Spleen (tissue), 7 donors: ENCODE measurements at regions not wholly inside any gene's neighbourhood (a gene's known extent, or its start where the extent isn't known, plus 50 kb on each side); places are given as distances from the start of the nearest gene placed in this dataset.

Source experiments
- POLR2A ChIP-seq, 3 donors: fragments of 450-650 bp; IDR thresholded peaks; one replicate each; pipeline ENCODE4 v1.5.1; 2017; ENCODE audit warnings: antibody characterized with exemption in 3 of 3, mild to moderate bottlenecking in 1 of 3
- TF ChIP-seq, protein P1 (sequence below), 11 experiments: fragments of 200-600 bp in 7 of 11; fragments of 450-650 bp in 4 of 11; sonication (generic) in 4 of 11; IDR thresholded peaks in 8 of 11; conservative IDR thresholded peaks in 3 of 11; 1 replicate in 7 of 11; 2 replicates in 4 of 11; pipeline versions ENCODE4 v1.4.0 to v1.8.0; 2016 to 2021; ENCODE audit warnings: antibody characterized with exemption in 11 of 11, inconsistent platforms in 4 of 11, mild to moderate bottlenecking in 1 of 11
- donor health status: DM: no; HTN: no; CAD: no; lungs with moderate emphysema.
- donor health status: DM: no; HTN: no; CAD: no.
- donor health status: DM: no; HTN: no; CAD: no.

DNA sequence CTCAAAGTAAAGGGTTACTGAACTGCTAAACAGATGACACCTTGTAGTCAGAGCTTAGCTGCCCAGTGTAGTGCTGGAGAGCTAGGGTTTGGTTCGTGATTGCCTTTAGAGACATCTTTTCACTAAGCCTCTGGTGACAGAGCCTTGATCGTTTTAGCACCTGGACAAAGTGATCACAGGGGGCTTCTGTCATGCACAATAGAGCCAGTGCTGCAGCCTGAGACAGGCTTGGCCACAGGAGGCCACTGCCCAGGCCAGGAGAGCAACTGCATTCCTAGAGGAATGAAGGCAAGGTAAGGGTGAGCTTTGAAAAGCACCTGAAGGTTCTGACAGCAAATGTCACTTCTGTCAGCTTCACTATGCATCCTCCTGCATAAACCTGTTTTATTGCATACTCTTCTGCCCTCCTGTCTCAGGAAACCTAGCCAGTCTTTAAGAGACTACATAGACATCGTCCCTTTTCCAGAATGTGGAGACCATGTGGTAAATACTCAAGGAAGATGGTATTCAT lies 122.9 kb downstream of the NPY start:
- TF ChIP-seq, protein P1, sequence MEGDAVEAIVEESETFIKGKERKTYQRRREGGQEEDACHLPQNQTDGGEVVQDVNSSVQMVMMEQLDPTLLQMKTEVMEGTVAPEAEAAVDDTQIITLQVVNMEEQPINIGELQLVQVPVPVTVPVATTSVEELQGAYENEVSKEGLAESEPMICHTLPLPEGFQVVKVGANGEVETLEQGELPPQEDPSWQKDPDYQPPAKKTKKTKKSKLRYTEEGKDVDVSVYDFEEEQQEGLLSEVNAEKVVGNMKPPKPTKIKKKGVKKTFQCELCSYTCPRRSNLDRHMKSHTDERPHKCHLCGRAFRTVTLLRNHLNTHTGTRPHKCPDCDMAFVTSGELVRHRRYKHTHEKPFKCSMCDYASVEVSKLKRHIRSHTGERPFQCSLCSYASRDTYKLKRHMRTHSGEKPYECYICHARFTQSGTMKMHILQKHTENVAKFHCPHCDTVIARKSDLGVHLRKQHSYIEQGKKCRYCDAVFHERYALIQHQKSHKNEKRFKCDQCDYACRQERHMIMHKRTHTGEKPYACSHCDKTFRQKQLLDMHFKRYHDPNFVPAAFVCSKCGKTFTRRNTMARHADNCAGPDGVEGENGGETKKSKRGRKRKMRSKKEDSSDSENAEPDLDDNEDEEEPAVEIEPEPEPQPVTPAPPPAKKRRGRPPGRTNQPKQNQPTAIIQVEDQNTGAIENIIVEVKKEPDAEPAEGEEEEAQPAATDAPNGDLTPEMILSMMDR (IDR thresholded peaks at IDR 0.05 in 8 of 11, conservative IDR thresholded peaks at IDR 0.05 in 3 of 11) = no peak
- no peak for TF ChIP-seq POLR2A (IDR thresholded peaks at IDR 0.05)
